Muscle of back (tissue), 3 donors: ENCODE measurements at regions not wholly inside any gene's neighbourhood (a gene's known extent, or its start where the extent isn't known, plus 50 kb on each side); places are given as distances from the start of the nearest gene placed in this dataset.

ENCODE experiments used
- DNase-seq, 3 donors: peaks; one replicate each; pipeline versions ENCODE4 v3.0.0 to v3.0.0-alpha.2; 2013

DNA sequence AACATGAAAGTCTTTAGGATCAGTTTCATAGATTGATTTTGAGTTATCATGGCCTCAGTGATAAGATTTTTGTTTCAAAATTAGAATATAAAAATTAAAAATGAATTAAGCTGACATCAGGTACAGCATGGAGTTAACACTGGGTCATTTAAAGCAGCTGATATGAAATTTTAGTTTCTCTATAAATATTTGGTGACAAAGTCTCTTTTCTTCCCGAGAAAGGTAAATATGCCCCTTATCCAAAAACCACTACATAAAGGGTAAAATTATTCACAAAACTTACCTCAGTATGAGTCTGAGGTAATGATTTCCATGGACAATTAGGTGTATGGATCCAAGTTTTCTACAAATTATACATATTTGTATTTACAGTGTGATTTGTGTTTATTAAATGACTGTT, 121.5 kb upstream of the PJA2 start:
- no peak for DNase-seq

GRCh38 chr5:109529987-109530386, 120.2 kb upstream of the PJA2 start:
- no peak for DNase-seq

DNA sequence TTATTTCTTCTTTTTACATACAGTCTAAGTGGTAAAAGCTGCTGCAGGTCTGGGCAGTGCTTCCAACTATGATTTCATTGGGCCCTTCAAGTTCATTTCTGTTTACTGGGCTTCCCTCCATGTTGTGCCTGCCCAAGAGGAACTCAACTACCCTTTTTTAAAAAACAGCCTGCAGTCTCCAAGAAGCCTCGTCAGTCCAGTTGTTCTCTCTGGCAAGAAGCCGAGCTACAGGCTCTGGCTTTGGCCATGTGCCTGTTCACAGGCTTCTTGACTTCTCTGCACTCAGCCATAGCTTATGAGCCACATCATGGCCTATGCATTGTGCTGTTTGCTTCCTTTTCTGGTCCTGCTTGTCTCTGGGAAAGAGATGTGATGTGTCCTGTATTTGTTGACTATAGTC, 119.7 kb upstream of the PJA2 start:
- peak; percentile 72 to 86 (median 81) for DNase-seq

- DNase-seq: no peak
These were observed 114.8 kb upstream of the PJA2 start for GRCh38 chr5:109524555-109524954.

- DNase-seq: no peak
These were observed 114.3 kb upstream of the PJA2 start for GRCh38 chr5:109524026-109524425.

- DNase-seq: no peak
These were observed 112.6 kb upstream of the PJA2 start for GRCh38 chr5:109522404-109522803.

GRCh38 chr5:109519416-109519815, 109.6 kb upstream of the PJA2 start:
- no peak for DNase-seq

- no peak for DNase-seq
These were observed 106.6 kb upstream of the PJA2 start for GRCh38 chr5:109516390-109516789.

DNA sequence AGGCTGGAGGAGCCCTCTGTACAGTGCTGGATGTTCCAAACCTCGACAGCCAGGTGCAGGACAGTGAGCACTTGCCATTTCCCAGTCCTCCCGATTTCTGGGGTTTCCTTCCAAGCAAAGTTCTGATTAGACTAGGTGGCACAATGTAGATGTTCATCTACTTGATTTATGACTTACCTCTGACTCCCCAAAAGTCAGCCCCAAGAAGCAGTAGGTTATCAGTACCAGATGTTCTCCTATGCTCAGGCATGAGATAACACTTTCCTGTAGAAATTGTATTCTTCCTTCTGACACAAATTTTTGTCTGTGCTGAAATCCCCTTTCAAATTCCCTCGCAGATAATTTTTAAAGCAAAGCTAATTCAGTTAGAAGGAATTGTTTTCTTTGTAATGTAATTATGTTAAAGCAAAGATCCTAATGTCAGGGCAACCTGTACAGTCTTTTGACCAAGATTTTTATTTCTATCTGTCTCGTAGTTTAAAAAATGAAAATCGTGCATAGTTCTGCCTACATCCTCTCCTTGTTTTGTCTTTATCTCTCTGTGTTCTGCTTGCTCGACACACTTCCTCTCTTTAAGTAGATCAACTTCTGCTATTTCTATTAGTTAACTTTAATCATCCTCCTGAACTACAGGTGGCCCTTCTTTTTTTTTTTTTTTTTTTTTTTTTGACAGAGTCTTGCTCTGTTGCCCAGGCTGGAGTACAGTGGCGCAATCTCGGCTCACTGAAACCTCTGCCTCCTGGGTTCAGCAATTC, 102.4 kb upstream of the PJA2 start:
- no peak for DNase-seq

- no peak for DNase-seq
These were observed 96.8 kb upstream of the PJA2 start for GRCh38 chr5:109506556-109506955.

- DNase-seq: no peak
These were observed 86.3 kb upstream of the PJA2 start for GRCh38 chr5:109496112-109496511.

GRCh38 chr5:109487753-109488420, 78.1 kb upstream of the PJA2 start:
- no peak for DNase-seq

DNA sequence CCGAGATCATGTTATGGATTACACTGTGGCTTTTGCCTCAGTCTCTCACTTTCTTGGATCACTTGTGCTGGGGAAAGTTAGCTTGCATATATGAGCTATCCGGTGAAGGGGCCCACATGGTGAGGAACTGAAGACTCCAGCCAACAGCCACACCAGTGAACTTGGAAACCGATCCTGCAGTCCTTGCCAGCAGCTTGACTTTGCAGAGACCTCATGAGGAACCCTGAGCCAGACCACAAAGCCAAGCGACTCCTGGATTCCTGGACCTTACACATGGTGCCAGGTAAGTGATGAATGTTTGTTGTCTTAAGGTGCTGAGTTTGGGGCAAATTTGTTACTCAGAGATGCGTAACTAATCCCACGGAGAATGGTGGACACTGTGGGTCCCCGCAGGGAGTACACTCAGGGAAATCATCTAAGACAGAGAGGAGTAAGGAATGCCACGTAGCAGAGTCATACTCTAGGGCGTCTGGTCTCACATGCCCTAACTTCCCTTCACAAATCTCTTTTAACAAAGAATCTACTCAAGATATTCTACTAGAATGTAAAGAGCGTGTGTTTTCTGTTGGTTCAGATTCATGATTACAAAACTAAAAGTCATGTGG, 76.5 kb upstream of the PJA2 start:
- peak in 2 of 3 donors; percentile 20 to 25 for DNase-seq

DNA sequence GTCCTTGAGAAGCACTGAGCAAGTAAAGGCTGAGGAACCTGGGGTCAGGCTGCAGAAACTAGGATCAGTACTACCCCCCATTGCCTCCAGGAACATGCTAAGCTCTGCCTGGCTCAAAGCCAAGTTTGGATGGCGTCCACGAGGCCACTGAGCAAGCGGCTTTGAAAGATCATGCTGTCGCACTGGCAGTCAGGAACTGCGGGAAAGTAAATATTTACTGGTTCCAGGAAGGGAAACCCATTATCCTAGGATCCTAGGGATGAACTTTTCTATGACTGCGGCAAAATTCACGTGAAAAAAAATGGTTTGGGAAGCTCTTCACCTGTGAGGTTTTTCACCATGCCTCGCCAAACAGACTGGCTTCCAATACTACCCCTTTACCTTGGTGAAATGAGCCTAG, 75.3 kb upstream of the PJA2 start:
- peak; percentile 59 to 73 (median 73) for DNase-seq

DNA sequence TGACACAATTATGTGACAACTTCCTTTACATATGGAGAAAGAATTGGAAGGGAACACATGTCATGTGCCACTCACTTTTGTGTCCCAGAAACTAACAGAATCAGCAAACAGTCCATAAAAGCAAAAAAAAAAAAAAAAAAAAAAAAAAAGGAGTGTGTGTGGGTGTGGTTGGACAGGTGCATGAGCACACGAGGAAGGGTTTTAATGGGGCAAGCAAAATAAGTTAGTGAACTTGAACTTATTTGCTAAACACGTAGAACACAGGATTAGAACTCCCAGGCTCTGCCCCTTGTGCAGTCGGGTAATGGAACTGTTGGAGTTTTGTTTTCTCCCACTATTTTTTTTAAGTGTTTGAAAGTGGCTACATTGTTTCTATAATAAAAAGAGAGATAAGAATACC, 74.8 kb upstream of the PJA2 start:
- no peak for DNase-seq

DNA sequence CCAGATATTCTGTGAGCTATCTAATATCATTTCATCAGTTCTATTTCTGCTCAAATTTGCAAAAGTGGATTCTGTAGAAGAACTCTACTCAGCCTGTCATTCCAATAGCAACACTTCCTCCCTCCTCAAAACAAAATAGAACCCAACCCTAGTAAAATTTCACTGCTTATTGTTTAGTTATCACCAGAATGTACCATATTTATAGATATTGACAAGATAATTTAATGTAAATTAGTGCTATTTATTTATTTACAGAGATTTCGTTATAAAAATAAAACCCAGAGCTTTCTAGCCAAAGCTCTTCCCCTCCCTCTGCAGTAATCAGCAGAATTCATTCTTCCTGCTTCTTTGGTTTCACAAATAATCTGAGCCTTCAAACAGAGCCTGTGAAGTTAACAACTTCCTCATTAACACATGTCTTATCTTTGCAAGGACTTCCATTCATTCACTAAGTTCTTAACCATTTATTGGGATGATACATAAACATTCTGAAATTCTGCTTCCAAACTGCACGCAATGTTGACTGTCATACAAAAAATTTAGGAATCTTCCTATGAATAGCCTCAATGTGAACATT, 73.7 kb upstream of the PJA2 start:
- no peak for DNase-seq

DNA sequence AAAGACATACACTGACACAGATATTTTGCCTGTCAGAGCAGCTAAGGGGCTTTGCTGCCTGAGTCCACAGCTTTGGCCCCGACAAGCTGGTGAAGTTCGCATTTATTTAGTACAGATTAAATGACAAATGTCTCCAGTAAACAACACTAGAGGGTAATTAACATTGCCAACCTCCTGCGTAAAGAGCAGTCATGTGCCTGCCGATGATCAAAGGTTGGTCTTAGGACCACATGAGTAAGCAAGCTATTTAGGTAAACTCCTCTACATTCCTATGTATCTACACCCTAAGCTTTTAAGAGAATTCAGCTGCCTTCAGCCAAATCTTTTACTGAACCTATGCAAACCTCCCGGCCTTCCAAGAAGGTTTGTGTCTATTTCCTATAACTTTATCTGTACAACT, 73.0 kb upstream of the PJA2 start:
- DNase-seq: no peak

DNA sequence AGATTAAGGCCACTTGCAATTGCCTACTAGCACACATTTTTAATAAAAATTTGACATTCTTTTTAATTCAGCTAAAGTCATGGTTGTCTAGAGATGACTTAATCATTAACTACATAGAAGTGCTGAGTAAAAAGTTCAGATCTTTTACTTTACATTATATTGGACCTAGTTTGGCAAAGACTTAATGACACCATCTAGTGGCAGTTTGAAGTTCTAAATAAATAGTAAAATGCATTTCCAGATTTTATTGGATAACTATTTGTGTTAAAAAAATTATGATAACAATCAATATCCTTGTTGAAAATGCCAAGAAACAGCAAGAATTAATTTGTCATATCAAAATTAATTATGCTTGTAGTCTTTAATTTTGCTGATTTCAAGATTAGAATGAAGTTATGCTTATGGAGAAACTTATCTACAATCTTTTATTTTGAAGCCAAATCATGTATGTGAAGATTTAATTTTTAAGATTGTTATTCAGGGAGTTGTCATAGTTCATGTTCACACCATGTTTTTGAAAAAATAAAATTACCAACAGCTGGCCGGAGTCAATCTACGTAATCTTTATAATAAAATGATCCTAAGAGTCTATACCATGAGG, 69.6 kb upstream of the PJA2 start:
- DNase-seq: no peak

GRCh38 chr5:109478830-109479229, 69.1 kb upstream of the PJA2 start:
- no peak for DNase-seq

- no peak for DNase-seq
These were observed 66.5 kb upstream of the PJA2 start for GRCh38 chr5:109476292-109476691.

DNA sequence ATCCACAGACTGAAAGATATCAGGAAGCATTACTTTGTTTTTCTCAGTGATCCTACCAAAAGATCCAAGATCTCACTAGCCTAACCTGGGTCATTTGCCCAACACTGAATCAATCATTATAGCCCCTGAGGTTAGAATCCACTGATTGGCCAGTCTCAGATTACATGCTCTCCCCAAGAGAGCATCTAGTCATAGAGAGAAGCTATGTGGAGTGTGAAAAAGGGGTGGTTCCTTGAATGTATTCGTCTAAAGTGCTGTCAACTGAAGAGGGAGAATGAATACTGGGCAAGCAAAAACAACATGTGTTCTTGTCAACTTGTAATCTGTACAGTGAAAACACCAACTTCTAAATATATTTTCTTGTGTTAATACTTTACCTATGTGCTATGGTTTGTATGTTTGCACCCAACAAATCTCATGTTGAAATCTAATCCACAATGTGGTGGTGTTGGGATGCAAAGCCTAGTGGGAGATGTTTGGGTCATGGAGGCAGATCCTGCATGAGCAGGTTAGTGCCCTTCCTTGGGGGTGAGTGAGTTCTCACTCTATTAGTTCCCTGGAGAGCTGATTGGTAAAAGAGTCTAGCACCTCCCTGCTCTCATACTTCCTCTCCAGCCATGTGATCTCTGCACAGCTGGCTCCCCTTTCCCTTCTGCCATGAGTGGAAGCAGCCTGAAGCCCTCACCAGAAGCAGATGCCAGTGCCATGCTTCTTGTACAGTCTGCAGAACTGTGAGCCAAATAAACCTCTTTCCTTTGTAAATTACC, 60.3 kb upstream of the PJA2 start:
- DNase-seq: no peak
